ENCODE measurements at regions not wholly inside any gene's neighbourhood (a gene's known extent, or its start where the extent isn't known, plus 50 kb on each side); places are given as distances from the start of the nearest gene placed in this dataset.

- ChIA-PET CTCF (interaction anchor here (1.4 to 3.1 kb wide), 2 partner anchors 38 to 248 kb away, joined by 3 to 14 read pairs; no protein-coding TSS in a partner anchor), POLR2A (interaction anchor here (0.6 kb wide), 1 partner anchor 17 kb away, joined by 4 read pairs; no protein-coding TSS in a partner anchor)
- no peak for ATAC-seq
- TF ChIP-seq PRDM15 (CRISPR knock-in tag; IDR thresholded peaks at IDR 0.05) (no peak), ZBTB21 (CRISPR knock-in tag; IDR thresholded peaks at IDR 0.05; ENCODE audit: borderline replicate concordance) (no peak), ZNF138 (CRISPR knock-in tag; conservative IDR thresholded peaks at IDR 0.05) (no peak), JUN (CRISPR knock-in tag; IDR thresholded peaks at IDR 0.05) (no peak), MAX (CRISPR knock-in tag; IDR thresholded peaks at IDR 0.05) (no peak), SMAD4 (CRISPR knock-in tag; IDR thresholded peaks at IDR 0.05) (no peak), AR (CRISPR knock-in tag; IDR thresholded peaks at IDR 0.05) (no peak), ZNF512 (CRISPR knock-in tag; IDR thresholded peaks at IDR 0.05; ENCODE audit: borderline replicate concordance) (no peak), HMGA2 (CRISPR knock-in tag; IDR thresholded peaks at IDR 0.05) (no peak), E2F4 (CRISPR knock-in tag; IDR thresholded peaks at IDR 0.05; ENCODE audit: borderline replicate concordance, low read depth) (no peak), JAZF1 (CRISPR knock-in tag; IDR thresholded peaks at IDR 0.05) (no peak), HMGXB4 (CRISPR knock-in tag; IDR thresholded peaks at IDR 0.05) (no peak), NR1H2 (CRISPR knock-in tag; IDR thresholded peaks at IDR 0.05) (no peak), IRF1 (CRISPR knock-in tag; IDR thresholded peaks at IDR 0.05) (no peak), FOXP1 (CRISPR knock-in tag; IDR thresholded peaks at IDR 0.05; ENCODE audit: borderline replicate concordance) (no peak), GTF2I (CRISPR knock-in tag; conservative IDR thresholded peaks at IDR 0.05) (no peak), MXD4 (CRISPR knock-in tag; IDR thresholded peaks at IDR 0.05; ENCODE audit: borderline replicate concordance) (no peak), NFE2L1 (CRISPR knock-in tag; IDR thresholded peaks at IDR 0.05) (no peak)
- no peak for DNase-seq (ENCODE audit: low spot score)
- Mint-ChIP-seq H3K27me3 (ENCODE audit: low read depth) (peaks cover 2% of the 10 kb centered on the region), H3K4me1 (peaks cover 7% of the 10 kb centered on the region; the same call in 1 of the 2 replicates), H3K9me3 (0 out of 2 replicates have a peak, but pooled peaks cover 5% of the 10 kb centered on the region), H3K4me3 (no peak overlapping the region), H3K27ac (no peak overlapping the region), H3K36me3 (no peaks in the 10 kb centered on the region)
Measured at GRCh38 chr11:112836256-112836602, 125.0 kb upstream of the NCAM1 start.

All from WTC11 (cell line).